GM04503 (cell line): ENCODE measurements at regions not wholly inside any gene's neighbourhood (a gene's known extent, or its start where the extent isn't known, plus 50 kb on each side); places are given as distances from the start of the nearest gene placed in this dataset.
"Not testable (repeated sequence)": the region's sequence is repeated elsewhere in the genome, so short reads cannot be mapped to it uniquely, and the experiment has no call there.

Experiments used
- DNase-seq: peaks from one replicate; pipeline ENCODE4 v3.0.0-alpha.2; 2012; ENCODE audit warnings: low read depth

DNA sequence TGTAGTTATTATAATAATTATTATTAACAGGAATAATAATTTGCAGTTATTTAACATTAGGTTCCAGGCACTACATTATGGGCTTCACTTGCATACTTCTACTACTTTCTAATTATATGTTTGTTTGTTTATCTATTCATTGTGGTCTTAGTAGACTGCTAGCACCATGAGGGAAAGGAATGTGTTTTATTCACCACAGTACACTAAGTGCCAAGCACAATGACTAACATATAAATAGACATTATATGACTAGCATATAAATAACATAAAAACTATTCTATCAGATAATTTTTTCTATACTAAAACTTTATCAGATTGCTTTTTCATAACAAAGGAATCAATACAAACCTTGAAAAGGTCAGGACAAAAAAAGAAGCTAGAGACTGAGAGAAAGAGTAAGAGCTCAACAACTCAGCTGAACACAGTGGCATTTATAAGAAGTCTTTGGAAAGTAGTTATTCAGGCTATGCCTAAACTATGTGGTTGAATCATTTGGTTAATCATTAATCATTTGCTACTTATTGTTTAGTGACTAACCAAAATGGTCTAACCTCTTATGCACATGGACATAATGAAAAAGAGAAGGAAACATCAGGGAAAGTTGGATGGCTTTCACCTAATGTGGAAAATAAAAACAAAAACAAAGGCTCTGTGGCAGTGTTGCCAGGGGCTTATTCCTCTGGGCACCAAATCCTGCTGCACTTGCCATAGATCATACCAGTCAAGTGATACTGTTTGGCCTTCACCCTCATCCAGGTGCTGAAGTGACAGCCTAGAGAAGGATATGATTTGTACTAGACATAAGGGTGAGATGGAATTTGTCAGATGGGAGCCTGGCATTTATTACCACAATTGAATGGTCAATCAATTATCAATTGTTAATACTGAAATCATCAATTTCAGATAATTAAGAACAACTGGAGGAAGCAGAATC, 174.9 kb downstream of the ETAA1 start:
- DNase-seq = no peak

DNA sequence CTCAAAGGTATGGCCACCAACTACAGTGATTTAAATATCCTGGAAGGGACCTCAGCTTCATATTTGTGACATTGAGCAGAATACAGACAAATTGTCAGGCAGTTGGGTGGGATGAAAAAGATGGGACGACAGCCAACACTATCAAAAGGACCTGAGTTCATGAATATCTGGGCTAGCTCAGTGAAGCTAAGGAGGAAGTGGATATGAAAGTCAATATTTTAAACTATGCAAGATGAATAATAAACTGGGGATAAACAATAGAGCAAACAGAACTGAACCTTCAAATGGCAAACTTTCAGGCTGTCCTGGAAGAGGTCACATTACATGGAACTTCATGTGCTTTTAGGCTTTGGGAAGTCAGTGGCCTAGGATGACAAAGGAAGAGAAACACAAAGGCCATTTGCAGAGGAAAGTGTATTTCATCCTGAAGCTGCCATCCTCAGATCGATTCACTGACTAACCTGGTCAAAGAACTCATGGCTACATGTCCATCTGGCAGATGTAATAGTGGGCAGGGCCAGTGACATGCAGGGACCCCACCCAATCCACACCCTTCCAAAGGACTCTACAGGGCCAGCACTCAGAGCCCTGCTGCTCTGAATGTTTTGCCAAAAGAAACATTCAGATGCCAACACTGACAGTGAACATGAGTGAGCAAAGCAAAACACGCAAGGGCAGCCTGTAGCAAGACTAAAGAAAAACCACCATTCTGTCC, 175.7 kb downstream of the ETAA1 start:
- no peak for DNase-seq

DNA sequence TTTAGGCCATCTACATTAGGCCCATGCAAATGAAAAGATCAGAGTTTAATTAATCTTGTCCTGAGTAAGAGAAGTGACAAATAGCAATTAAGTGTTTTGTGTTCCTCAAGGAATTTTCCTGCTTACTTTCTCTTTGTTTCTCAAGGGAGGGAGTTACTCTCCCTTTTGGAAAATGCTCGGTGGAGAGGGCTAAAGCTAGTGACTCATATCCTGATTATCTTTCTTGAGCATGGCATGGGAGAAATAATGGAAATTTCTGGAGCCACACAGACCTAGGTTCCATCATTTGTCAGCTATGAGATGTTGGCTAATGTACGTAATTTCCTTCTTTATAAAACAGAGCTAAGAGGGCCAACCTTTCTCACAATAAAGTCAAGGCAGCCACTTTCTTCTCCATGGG, 177.1 kb downstream of the ETAA1 start:
- DNase-seq = no peak

DNA sequence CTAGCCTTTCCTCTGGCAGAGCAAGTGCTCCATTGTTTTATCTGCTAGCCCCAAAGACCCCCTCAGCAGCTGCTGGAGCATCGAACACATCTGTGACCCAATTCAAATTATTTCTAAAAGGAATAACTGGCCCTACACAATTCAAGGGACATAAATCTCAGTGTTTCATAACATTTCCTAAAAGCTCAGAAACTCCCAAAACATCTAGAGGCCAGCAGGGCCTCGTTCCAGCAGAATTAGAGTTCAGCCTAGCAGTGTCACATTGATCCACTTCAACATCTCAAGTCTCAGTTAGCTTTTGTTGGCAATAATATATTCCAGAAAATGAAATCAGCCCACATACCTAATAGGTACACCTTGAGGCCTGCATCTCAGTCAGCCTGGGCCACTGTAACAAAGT, 179.1 kb downstream of the ETAA1 start:
- DNase-seq = no peak

DNA sequence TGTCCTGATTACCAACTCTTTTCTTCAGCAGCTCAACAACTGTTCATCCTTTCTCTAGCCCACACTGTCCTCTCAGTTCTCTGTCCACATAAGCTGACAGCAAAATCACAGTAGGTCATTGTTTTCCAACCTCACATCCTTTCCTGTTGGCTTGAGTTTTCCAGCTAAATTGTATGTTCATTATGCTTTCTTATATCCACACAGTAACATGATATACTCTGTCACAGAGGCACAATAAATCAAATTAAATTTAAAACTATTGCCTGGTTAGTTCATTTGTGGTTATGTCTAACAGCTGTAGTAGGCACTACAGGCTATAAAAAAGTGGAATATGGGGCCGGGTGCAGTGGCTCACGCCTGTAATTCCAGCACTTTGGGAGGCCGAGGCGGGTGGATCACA, 179.9 kb downstream of the ETAA1 start:
- no peak for DNase-seq

DNA sequence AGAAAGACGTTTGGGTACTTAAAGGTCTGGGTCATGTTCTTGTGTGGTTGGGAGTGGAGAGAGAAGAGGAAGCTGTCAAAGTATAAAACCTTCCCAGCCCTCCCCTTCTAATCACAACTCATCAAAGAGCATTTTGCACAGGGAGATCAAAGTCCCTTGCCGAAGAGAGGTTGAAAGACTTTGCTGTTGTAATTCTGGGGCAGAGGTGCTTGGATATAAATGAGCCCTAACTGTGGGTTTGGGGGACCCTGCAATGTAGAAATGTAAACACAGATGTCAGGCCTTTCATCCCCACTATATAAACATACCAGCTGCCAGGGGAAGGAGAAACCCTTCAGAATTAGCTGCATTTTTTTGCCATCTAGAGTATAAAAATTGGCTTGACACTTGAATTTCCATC, 182.1 kb downstream of the ETAA1 start:
- DNase-seq = no peak

DNA sequence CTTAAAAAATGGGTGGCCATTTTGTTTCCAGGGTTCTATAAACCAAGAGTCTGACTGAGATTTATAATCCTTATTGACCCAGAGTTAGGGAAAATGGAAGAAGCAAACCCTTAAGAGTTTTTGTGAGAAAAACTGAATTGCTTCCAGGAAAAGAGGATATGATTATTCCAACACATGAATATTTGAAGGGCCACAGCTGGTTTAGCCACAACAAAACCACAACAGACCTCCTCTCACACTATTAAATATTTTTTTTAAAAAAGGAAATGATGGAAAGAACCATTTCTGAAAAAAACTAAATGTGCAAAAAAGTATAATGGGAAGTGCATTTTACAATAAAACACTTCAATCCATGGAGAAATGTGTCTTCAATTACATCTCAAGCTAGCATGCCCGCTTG, 182.7 kb downstream of the ETAA1 start:
- DNase-seq = no peak

DNA sequence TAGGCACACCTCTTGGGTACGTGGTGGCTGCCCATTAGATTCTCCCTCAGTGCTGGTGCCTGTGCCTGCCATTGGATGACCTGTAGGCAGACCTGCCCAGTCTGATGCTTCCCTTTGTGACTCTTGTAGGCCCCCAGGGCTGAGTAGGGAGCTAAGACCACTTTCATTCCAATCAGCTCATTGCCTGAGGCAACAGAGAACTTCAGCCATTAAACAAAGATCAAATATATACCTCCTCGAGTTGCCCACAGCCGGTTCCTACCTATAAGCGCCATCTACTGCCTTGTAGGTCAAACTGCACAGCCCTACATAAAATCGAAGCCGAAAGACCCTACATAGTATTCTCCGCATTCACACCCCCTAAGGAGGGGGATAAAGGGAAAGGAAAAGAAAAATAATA, 184.6 kb downstream of the ETAA1 start:
- DNase-seq = no peak

DNA sequence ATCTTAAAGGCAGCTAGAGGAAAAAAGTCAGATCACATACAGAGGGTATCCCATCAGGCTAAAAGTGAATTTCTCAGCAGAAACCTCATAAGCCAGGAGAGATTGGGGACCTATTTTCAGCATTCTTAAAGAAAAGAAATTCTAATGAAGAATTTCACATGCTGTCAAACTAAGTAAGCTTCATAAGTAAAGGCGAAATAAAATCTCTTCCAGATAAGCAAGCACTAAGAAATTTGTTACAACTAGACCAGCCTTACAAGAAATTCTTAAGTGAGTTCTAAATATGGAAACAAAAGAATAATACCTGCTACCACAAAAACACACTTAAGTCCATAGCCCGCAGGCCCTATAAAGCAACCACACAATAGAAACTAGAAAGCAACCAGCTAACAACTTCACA, 186.1 kb downstream of the ETAA1 start:
- DNase-seq = no peak

DNA sequence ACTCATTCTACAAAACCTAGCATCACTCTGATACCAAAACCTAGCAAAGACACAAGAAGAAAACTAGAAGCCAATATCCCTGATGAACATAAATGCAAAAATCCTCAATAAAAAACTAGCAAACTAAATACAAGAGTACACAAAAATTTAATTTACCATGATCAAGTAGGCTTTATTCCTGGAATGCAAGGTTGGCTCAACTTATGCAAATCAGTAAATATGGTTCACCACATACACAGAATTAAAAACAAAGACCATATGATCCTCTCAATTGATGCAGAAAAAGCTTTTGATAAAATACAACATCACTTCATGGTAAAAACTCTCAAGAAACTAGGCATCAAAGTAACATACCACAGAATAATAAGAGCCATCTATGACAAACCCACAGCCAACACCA, 188.3 kb downstream of the ETAA1 start:
- no peak for DNase-seq

DNA sequence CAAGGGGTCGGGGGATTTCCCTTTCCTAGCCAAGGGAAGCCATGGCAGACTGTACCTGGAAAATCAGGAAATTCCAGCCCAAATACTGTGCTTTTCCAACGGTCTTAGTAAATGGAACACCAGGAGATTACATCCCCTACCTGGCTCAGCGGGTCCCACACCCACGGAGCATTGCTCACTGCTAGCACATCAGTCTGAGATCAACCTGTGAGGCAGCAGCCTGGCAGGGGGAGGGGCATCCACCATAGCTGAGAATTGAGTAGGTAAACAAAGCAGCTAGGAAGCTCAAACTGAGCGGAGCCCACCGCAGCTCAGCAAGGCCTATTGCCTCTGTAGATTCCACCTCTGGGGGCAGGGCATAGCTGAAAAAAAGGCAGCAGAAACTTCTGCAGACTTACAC, 192.0 kb downstream of the ETAA1 start:
- DNase-seq = not testable (repeated sequence)

DNA sequence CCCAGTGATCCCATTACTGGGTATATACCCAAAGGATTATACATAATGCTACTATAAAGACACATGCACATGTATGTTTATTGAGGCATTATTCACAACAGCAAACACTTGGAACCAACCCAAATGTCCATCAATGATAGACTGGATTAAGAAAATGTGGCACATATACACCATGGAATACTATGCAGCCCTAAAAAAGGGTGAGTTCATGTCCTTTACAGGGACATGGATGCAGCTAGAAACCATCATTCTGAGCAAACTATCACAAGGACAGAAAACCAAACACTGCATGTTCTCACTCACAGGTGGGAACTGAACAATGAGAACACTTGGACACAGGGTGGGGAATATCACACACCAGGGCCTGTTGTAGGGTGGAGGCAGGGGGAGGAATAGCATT, 197.4 kb downstream of the ETAA1 start:
- DNase-seq = not testable (repeated sequence)

DNA sequence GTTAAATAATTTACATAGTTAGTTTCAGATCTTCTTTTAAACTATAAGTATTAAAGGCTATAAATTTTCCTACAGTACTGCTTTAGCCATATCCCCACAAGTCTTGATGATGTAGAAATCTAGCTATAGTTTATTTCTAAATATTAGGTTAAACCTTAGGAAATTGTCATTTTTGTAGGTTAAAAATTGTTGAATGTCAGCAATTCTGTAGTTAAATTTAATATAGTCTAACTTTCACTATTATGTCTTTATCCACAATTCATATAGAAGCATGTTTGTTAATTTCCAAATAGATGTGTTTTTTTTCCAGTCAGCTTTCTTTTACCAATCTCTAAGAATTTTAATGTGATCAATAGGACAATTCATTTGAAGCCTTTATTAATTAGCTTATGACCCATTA, 199.7 kb downstream of the ETAA1 start:
- DNase-seq = no peak

DNA sequence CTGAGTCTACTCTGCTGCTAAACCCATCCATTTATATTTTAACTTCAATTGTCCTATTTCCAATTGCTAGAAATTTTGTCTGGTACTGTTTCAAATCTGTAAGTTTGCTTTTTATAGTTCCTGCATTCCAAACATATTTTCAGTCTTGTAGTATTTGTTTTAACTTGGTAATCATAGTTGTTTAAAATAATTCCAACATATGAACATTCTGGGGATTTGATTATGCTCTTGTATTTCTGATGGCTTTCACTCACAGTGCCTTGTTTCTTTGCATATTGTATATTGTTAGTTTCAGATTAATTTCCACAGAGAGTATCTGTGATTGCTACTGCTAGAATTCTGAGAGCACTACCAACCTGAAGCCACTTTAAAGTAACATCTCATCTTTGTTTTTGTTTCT, 202.4 kb downstream of the ETAA1 start:
- no peak for DNase-seq

DNA sequence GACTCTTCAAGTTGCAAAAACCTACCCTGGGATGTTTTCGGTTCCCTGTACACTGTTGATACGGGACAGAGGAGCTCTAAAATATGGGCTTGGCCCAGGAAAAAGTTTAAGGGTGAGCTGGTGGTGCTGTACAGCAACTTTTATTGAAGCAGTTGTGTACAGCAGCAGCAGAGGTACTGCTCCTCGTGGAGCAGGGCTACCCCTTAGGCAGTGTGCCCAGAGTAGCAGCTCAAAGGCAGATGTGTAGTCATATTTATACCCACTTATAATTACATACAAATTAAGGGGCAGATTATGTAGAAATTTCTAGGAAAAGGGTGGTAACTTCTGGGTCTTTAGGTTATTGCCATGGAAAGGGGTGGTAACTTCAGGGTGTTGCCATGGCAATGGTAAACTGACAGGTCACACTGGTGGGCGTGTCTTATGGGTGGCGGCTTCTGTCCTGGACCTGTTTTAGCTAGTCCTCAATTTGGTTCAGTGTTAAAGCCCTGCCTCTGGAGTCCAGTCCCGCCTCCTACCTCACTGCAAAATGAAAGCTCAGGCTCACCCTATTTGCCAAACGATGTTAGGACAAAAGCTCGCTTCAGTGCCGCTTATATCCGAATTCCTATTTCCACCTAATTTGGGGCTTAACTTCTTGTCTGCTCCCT, 203.2 kb downstream of the ETAA1 start:
- DNase-seq = no peak

DNA sequence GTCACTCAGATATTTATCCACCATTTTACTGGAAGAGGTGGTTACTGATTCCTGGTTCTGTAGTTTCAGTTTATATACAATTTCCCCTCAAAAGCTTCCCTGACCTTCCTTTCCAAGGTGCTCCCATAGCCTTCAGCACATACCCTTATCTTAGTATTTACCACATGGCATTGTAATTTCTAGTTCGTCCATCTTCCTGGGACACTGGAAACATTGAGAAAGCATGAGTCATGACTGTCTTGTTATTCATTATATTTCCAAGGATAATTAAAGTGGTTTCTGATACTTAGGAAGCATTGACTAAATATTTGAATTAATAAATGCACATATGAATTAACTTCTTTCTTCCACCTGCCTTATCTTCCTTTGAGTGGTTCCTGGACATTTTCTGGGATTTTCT, 203.8 kb downstream of the ETAA1 start:
- no peak for DNase-seq

DNA sequence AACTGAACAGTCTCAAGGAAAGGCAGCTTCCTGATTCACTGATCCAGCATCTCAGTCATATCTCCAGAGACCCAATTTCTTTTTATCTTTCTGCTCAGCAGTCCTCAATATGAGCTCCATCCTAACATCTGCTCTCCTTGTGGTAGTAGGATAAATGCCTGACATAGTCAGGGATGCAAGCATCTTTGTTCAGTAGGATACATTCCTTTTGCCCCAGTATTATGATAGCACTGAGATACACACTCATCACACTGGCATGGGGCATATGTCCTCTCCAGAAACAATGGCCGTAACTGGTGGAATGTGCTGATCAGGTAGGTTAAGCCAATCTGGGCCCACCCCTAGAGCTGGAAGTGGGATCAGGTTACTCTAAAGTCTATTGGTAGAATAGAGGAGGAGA, 207.2 kb downstream of the ETAA1 start:
- no peak for DNase-seq

DNA sequence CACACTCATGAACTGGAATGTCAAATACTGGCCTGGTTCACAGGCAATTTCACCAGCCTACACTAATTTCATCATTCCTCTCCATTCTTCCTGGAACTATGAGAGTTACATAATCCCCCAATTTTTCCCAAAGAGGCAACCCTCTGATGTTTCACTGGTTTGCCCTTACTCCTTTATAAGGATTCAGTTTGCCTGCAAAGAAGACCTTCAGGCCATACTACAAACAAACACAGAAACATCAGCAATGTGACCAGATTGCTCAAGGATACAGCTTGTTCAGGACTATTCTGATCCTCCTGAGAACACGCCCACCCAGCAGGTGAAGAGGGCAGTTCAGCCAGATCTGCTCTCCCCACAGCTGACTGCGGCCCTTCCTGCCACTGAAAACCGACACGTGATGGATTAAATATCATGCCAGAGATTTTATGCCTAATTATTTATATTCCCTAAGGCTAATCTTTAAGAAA, 215.5 kb downstream of the ETAA1 start:
- no peak for DNase-seq

DNA sequence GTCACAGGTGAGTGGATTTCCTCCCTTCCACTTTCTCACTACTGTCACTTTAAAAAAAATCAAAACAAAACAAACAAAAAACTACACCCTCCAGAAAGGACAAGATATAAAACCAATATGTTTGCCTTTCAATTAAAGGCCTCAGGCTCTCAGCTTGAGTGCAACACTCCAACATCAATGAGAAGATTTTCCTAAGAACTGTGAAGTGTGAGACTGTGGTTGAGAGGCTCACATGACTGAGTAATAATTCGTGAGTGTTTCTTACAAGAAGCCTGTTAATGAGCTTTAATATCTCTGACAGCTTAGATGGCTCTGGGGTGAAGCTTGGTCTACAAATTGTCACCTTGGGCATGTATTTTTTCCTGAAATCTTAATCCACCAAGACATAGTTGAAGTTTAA, 216.1 kb downstream of the ETAA1 start:
- no peak for DNase-seq

DNA sequence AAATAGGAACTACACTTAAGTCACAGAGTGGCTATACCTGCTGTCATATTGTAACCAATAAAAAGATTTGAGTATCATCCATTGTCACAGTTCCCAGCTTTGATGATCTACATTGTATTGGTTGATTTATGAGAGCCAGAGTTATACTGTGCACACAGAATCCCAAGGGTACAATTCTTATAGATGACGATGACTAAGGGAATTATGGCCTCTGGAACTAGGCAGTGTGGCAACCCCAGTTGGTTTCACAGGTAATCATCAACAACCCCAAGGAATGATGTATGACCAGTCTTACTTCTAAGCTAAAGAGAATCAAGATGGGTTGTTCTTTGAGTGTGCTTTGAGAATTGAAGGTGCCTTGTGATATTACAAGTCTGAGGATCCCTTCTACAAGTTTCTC, 217.3 kb downstream of the ETAA1 start:
- no peak for DNase-seq

DNA sequence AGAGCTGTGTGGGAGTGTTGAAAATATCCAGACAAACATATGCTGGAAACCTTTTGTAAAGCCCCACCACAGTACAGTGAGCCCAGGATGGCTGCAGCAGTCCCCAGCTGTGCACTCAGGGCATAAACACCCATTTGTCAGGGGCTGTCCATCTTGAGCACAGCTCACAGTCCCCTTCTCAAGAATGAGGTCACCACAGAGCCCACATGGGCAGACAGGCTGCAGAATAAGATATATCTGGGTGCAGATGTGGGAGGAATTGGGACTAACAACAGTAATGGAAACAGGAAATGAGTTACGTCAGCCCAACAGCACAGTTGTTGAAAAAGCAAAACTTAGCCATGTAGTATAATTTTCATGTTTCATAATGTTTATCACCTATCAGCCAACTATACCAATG, 219.6 kb downstream of the ETAA1 start:
- no peak for DNase-seq

DNA sequence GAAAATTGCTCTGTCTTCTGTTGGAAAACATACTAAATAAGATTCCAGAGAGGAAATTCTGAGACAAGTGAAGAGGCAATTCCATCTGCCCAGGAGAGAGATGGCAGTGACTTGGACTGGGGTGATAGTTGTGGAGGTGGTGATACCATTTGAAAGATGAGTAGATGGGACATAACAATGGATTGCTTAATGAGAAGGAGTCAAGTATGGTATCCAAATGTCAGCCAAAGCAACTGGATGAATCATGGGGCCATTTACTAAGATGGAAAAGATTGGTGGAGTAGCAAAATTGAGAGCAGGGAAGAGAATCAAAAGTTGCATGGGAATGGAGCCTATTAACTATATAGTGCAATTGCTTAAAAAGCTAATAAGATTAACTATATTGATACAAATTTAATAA, 222.1 kb downstream of the ETAA1 start:
- no peak for DNase-seq

DNA sequence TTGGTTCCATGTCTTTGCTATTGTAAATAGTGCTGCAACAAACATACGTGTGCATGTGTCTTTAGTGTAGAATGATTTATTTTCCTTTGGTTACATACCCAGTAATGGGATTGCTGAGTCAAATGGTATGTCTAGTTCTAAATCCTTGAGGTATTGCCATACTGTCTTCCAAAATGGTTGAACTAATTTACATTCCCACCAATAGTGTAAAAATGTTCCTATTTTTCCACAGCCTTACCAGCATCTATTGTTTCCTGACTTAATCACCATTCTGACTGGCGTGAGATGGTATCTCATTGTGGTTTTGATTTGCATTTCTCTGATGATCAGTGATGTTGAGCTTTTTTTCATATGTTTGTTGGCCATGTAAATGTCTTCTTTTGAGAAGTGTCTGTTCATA, 226.6 kb downstream of the ETAA1 start:
- not testable (repeated sequence) for DNase-seq
